GM12864 (cell line): ENCODE measurements at regions not wholly inside any gene's neighbourhood (a gene's known extent, or its start where the extent isn't known, plus 50 kb on each side); places are given as distances from the start of the nearest gene placed in this dataset.

Source experiments
- DNase-seq: peaks from one replicate; pipeline ENCODE4 v3.0.0-alpha.2; 2011; ENCODE audit warnings: low read depth
- H3K4me3 ChIP-seq: 2 replicates; pipeline ENCODE4 v1.5.1; 2011; ENCODE audit warnings: mild to moderate bottlenecking, low read depth, low read length, control low read depth
- TF ChIP-seq, protein P1 (sequence below): IDR thresholded peaks from 2 replicates; pipeline ENCODE4 v1.5.1; 2011; ENCODE audit warnings: low read depth, mild to moderate bottlenecking, moderate library complexity, low read length, control low read depth, inconsistent platforms; ENCODE audit errors: missing control alignments

DNA sequence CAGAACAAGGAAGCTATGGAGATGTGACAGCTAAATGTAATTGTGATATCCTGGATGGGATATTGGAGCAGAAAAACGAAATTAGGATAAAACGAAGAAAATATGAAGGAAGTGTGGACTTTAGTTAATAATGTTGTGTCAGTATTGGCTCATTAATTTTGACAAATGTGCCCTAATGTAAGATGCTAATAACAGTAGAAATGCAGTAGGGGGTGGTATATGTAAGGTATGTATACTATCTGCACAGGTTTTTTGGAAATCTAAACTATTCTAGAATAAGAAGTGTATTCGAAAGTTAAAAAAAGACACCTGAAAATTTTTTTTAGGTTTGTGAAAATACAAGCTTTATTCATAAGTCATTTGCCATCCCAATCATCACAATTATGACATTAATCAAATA, 421.4 kb upstream of the B3GALT2 start:
- H3K4me3 ChIP-seq: no peak overlapping the region
- TF ChIP-seq, protein P1, sequence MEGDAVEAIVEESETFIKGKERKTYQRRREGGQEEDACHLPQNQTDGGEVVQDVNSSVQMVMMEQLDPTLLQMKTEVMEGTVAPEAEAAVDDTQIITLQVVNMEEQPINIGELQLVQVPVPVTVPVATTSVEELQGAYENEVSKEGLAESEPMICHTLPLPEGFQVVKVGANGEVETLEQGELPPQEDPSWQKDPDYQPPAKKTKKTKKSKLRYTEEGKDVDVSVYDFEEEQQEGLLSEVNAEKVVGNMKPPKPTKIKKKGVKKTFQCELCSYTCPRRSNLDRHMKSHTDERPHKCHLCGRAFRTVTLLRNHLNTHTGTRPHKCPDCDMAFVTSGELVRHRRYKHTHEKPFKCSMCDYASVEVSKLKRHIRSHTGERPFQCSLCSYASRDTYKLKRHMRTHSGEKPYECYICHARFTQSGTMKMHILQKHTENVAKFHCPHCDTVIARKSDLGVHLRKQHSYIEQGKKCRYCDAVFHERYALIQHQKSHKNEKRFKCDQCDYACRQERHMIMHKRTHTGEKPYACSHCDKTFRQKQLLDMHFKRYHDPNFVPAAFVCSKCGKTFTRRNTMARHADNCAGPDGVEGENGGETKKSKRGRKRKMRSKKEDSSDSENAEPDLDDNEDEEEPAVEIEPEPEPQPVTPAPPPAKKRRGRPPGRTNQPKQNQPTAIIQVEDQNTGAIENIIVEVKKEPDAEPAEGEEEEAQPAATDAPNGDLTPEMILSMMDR: no peak
- no peak for DNase-seq

- DNase-seq: no peak
- H3K4me3 ChIP-seq: no peak overlapping the region
- TF ChIP-seq, protein P1: no peak
These were observed 419.6 kb upstream of the B3GALT2 start for GRCh38 chr1:193606035-193606434.

- H3K4me3 ChIP-seq: no peak overlapping the region
- TF ChIP-seq, protein P1: no peak
- no peak for DNase-seq
These were observed 416.3 kb upstream of the B3GALT2 start for GRCh38 chr1:193602705-193603104.

DNA sequence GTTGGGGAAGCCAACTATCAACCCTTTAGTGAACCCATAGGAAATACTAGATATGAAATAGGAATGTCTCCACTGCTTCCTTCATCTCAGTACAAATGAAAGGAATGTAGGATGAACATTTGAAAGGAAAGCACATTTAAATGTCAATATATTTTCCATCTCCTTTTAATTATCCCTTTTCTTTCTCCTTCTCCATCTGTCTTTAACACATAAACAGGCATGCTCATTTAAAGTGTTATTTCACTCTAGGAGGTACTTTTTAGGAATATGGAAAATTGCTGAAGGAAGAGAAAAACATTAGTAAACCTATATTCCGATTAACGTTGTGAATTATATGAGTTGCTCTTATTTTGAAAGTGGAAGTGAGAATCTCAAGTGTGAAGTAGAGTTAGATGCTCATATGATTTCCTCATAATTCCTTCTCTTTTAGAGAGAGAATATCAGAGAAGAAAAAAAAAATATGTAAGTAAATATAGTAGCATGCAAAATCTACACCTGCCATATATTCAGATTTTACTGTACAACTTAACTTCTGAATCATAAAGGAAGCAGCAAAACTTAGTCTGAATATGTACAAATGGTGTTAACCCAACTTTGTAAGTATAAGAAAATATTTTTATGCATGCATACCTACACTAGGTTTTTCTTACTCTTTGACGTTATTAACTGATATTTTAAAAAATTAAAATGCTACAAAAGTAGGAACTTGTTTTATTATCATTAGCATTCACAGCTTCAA, 406.9 kb upstream of the B3GALT2 start:
- DNase-seq: no peak
- TF ChIP-seq, protein P1: no peak
- no peak overlapping the region for H3K4me3 ChIP-seq

- H3K4me3 ChIP-seq: no peak overlapping the region
- DNase-seq: no peak
- TF ChIP-seq, protein P1: no peak
These were observed 405.9 kb upstream of the B3GALT2 start for GRCh38 chr1:193592317-193592716.

GRCh38 chr1:193590102-193590501, 403.7 kb upstream of the B3GALT2 start:
- DNase-seq: no peak
- TF ChIP-seq, protein P1: no peak
- no peak overlapping the region for H3K4me3 ChIP-seq

DNA sequence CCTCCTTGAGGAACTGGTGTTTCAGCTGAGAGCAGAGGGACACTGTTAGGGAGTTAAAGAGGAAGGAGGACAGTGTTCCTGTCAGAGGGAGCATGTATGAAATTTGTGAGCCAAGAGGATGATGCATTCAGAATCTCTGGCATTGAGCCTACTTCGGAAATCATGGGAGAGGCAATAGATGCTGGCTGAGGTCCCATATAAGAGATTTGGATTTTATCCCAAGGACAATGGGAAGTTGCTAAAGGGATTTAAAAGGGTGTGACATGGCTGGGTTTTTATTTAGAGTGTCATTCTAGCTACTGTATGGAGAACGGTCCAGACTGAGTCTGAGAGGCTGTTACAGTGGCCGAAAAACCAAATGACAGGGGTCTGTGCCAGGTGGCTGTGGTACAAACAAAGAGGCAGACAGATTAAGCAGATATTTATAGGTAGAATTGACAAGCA, 403.2 kb upstream of the B3GALT2 start:
- TF ChIP-seq, protein P1: no peak
- no peak overlapping the region for H3K4me3 ChIP-seq
- DNase-seq: no peak
